ENCODE measurements at regions not wholly inside any gene's neighbourhood (a gene's known extent, or its start where the extent isn't known, plus 50 kb on each side); places are given as distances from the start of the nearest gene placed in this dataset.

- 98% methylated on average over 8 of the region's 8 CpGs for WGBS (ENCODE audit: insufficient coverage)
- Histone ChIP-seq H3K36me3 (ENCODE audit: control insufficient read depth, insufficient read depth, low read length) (no peaks in the 10 kb centered on the region), H3K9me3 (ENCODE audit: control insufficient read depth, insufficient read depth, low read length) (no peaks in the 10 kb centered on the region), H3K27ac (ENCODE audit: low read length) (no peak overlapping the region), H3K4me1 (ENCODE audit: control insufficient read depth, insufficient read depth, low read length) (no peaks in the 10 kb centered on the region), H3K27me3 (ENCODE audit: control insufficient read depth, insufficient read depth, low read length) (no peaks in the 10 kb centered on the region), H3K4me3 (ENCODE audit: low read length) (no peak overlapping the region)
- Mint-ChIP-seq H3K27me3 (ENCODE audit: low read depth in 2 of 2) (no peaks in the 10 kb centered on the region), H3K9me3 (no peaks in the 10 kb centered on the region), H3K4me3 (no peak overlapping the region), H3K27ac (no peak overlapping the region), H3K4me1 (no peaks in the 10 kb centered on the region), H3K36me3 (no peaks in the 10 kb centered on the region)
- TF ChIP-seq, protein P1, sequence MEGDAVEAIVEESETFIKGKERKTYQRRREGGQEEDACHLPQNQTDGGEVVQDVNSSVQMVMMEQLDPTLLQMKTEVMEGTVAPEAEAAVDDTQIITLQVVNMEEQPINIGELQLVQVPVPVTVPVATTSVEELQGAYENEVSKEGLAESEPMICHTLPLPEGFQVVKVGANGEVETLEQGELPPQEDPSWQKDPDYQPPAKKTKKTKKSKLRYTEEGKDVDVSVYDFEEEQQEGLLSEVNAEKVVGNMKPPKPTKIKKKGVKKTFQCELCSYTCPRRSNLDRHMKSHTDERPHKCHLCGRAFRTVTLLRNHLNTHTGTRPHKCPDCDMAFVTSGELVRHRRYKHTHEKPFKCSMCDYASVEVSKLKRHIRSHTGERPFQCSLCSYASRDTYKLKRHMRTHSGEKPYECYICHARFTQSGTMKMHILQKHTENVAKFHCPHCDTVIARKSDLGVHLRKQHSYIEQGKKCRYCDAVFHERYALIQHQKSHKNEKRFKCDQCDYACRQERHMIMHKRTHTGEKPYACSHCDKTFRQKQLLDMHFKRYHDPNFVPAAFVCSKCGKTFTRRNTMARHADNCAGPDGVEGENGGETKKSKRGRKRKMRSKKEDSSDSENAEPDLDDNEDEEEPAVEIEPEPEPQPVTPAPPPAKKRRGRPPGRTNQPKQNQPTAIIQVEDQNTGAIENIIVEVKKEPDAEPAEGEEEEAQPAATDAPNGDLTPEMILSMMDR (IDR thresholded peaks at IDR 0.05), result no peak
- intact Hi-C loops (cut with micrococcal nuclease), result no loop called here
- ATAC-seq (no peak), DNase-seq (no peak)
These were observed 349.1 kb upstream of the CCDC196 start for GRCh38 chr14:66137081-66137480.

DNA sequence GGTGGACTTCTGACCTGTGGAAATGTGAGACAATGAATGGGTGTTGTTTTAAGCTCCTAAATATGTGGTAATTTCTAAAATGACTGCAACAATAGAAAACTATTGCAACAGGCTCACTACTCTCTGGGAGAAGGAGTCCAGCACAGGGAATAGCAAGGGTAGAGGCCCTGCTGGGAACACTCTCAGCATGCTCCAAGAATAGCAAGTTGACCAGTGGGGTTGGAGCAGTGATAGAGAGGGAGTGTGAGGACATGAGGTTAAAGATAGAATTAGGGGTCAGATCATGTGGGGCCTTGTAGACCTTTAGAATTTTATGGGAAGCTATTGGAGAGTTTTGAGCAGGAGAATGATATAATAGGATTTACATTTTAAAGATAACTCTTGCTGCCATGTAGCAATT is 346.7 kb upstream of the CCDC196 start:
- H3K27ac ChIP-seq (ENCODE audit: low read length), result no peak overlapping the region
- H3K36me3 Mint-ChIP-seq, result no peaks in the 10 kb centered on the region
- H3K9me3 Mint-ChIP-seq, result peaks cover 0 to 2% of the 10 kb centered on the region in 2 donors
- H3K4me1 ChIP-seq (ENCODE audit: control insufficient read depth, insufficient read depth, low read length), result no peaks in the 10 kb centered on the region
- H3K4me3 ChIP-seq (ENCODE audit: low read length), result no peak overlapping the region
- H3K36me3 ChIP-seq (ENCODE audit: control insufficient read depth, insufficient read depth, low read length), result no peaks in the 10 kb centered on the region
- DNase-seq, result no peak
- H3K27me3 ChIP-seq (ENCODE audit: control insufficient read depth, insufficient read depth, low read length), result no peaks in the 10 kb centered on the region
- H3K27ac Mint-ChIP-seq, result no peak overlapping the region
- no peaks in the 10 kb centered on the region for H3K9me3 ChIP-seq (ENCODE audit: control insufficient read depth, insufficient read depth, low read length)
- H3K4me3 Mint-ChIP-seq, result no peak overlapping the region
- no peaks in the 10 kb centered on the region for H3K4me1 Mint-ChIP-seq
- intact Hi-C loops (cut with micrococcal nuclease), result no loop called here
- TF ChIP-seq, protein P1 (IDR thresholded peaks at IDR 0.05), result no peak
- H3K27me3 Mint-ChIP-seq (ENCODE audit: low read depth in 2 of 2), result peaks cover 0 to 6% of the 10 kb centered on the region in 2 donors
- no peak for ATAC-seq

DNA sequence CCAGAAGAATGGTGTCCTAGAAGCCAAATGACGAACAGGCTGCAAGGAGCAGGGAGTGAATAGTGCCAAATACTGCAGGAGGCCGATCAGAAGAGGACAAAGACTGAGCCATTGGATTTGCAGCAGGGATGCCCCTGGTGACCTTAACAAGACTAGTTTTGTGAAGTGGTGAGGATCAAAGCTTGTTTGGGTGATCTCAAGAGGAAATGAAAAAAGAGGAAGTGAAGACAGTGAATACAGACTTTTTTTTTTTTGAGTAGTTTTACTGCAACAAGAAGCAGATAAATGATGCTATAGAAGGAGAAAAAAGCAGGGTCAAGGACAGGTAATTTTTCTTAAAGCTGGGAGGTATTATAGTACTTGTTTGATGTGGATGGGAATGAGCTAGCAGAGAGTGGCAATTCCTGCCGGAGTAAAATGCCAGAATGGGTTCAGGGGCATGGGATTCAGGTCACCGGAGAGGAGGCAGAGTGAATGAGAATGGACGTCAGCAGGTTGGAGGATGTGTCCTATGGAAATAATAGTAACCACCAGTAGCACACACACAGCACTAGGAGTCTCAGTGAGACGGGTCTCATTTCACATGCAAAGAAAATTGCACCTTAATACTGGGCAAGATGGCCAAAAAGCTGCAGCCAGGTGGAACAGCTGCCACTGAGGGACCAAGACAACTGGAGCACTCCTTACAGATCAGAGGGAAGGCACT is 345.8 kb upstream of the CCDC196 start:
- no peak overlapping the region for H3K4me3 ChIP-seq (ENCODE audit: low read length)
- no peak overlapping the region for H3K27ac ChIP-seq (ENCODE audit: low read length)
- Mint-ChIP-seq H3K36me3 (no peaks in the 10 kb centered on the region), H3K27ac (no peak overlapping the region), H3K9me3 (peaks cover 0 to 2% of the 10 kb centered on the region in 2 donors), H3K4me3 (no peak overlapping the region), H3K27me3 (ENCODE audit: low read depth in 2 of 2) (peaks cover 7 to 10% of the 10 kb centered on the region in 2 donors), H3K4me1 (no peaks in the 10 kb centered on the region)
- no peaks in the 10 kb centered on the region for H3K36me3 ChIP-seq (ENCODE audit: control insufficient read depth, insufficient read depth, low read length)
- WGBS (ENCODE audit: insufficient coverage), result 59% methylated on average over 5 of the region's 6 CpGs
- DNase-seq (peak in 1 of 2 donors; percentile 8), ATAC-seq (no peak)
- no peaks in the 10 kb centered on the region for H3K27me3 ChIP-seq (ENCODE audit: control insufficient read depth, insufficient read depth, low read length)
- intact Hi-C loops (cut with micrococcal nuclease), result no loop called here
- H3K9me3 ChIP-seq (ENCODE audit: control insufficient read depth, insufficient read depth, low read length), result no peaks in the 10 kb centered on the region
- H3K4me1 ChIP-seq (ENCODE audit: control insufficient read depth, insufficient read depth, low read length), result no peaks in the 10 kb centered on the region
- TF ChIP-seq, protein P1 (IDR thresholded peaks at IDR 0.05), result no peak

DNA sequence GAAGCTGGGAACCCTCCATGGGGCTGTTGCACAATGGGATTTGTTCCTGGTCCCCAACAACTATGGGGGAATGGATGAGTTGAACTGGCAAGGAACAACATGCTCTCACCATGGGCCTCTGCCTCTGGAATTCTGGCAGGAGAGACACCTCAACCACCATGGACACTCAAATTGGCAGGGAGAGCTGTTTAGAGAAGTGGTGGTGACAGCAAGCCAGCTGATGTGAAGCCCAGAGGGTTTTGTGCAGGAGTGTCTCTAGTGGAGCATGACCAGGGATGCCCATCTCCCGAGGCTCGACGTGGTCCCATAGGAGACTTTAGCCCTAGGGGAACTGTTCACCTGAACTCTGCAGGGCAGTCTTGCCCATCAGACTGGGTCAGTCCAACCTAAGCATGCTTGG is 345.2 kb upstream of the CCDC196 start:
- TF ChIP-seq, protein P1 (IDR thresholded peaks at IDR 0.05), result no peak
- H3K27me3 Mint-ChIP-seq (ENCODE audit: low read depth in 2 of 2), result peaks cover 7 to 10% of the 10 kb centered on the region in 2 donors
- no peak overlapping the region for H3K4me3 Mint-ChIP-seq
- Histone ChIP-seq H3K4me3 (ENCODE audit: low read length) (no peak overlapping the region), H3K27ac (ENCODE audit: low read length) (no peak overlapping the region), H3K27me3 (ENCODE audit: control insufficient read depth, insufficient read depth, low read length) (no peaks in the 10 kb centered on the region), H3K36me3 (ENCODE audit: control insufficient read depth, insufficient read depth, low read length) (no peaks in the 10 kb centered on the region), H3K9me3 (ENCODE audit: control insufficient read depth, insufficient read depth, low read length) (no peaks in the 10 kb centered on the region), H3K4me1 (ENCODE audit: control insufficient read depth, insufficient read depth, low read length) (no peaks in the 10 kb centered on the region)
- no peak overlapping the region for H3K27ac Mint-ChIP-seq
- no peak for ATAC-seq
- no peaks in the 10 kb centered on the region for H3K4me1 Mint-ChIP-seq
- H3K36me3 Mint-ChIP-seq, result no peaks in the 10 kb centered on the region
- intact Hi-C loops (cut with micrococcal nuclease), result no loop called here
- no peak for DNase-seq
- 71% methylated on average over 3 of the region's 3 CpGs for WGBS (ENCODE audit: insufficient coverage)
- peaks cover 0 to 2% of the 10 kb centered on the region in 2 donors for H3K9me3 Mint-ChIP-seq

Measured in natural killer cell (primary cell).